Mesothelial cell of epicardium (in vitro differentiated cells): ENCODE measurements at regions not wholly inside any gene's neighbourhood (a gene's known extent, or its start where the extent isn't known, plus 50 kb on each side); places are given as distances from the start of the nearest gene placed in this dataset.
A peak's percentile ranks its signal among the peaks of the same experiment; 100 is the strongest.

Source experiments
- DNase-seq, 2 experiments: peaks; one replicate each; pipeline ENCODE4 v3.0.0; 2021; ENCODE audit warnings: low spot score in 2 of 2; ENCODE audit not compliant: unreplicated experiment in 2 of 2
- H3K27ac Mint-ChIP-seq: 2 replicates; pipeline ENCODE4 v1.8.0; 2021; ENCODE audit warnings: mixed read lengths
- H3K27me3 Mint-ChIP-seq: 2 replicates; pipeline ENCODE4 v1.8.0; 2021; ENCODE audit warnings: low read depth, mixed read lengths
- H3K36me3 Mint-ChIP-seq: 2 replicates; pipeline ENCODE4 v1.8.0; 2021; ENCODE audit warnings: mixed read lengths
- H3K4me1 Mint-ChIP-seq: 2 replicates; pipeline ENCODE4 v1.8.0; 2021; ENCODE audit warnings: mixed read lengths
- H3K4me3 Mint-ChIP-seq: 2 replicates; pipeline ENCODE4 v1.8.0; 2021; ENCODE audit warnings: mild to moderate bottlenecking, moderate library complexity, mixed read lengths
- H3K9me3 Mint-ChIP-seq: 2 replicates; pipeline ENCODE4 v1.8.0; 2021; ENCODE audit warnings: mixed read lengths
- CTCF ChIP-seq: fragments of 200-600 bp; sonication (generic); IDR thresholded peaks from one replicate; pipeline ENCODE4 v1.5.0; 2021; ENCODE audit warnings: antibody characterized with exemption; ENCODE audit not compliant: unreplicated experiment

GRCh38 chr7:92914645-92915044 is 78.3 kb upstream of the CDK6 start:
- no peaks in the 10 kb centered on the region for H3K27me3 Mint-ChIP-seq
- H3K27ac Mint-ChIP-seq, result peak overlapping the region; percentile 35

GRCh38 chr7:92913849-92914248 is 77.5 kb upstream of the CDK6 start:
- TF ChIP-seq CTCF, result no peak
- no peak overlapping the region for H3K4me3 Mint-ChIP-seq
- no peak overlapping the region for H3K27ac Mint-ChIP-seq
- no peaks in the 10 kb centered on the region for H3K27me3 Mint-ChIP-seq
- no peak for DNase-seq
- H3K9me3 Mint-ChIP-seq, result peaks cover 13% of the 10 kb centered on the region
- peaks cover 24% of the 10 kb centered on the region for H3K4me1 Mint-ChIP-seq
- H3K36me3 Mint-ChIP-seq, result peaks cover 2% of the 10 kb centered on the region

More at GRCh38 chr7:92914645-92915044, 78.3 kb upstream of the CDK6 start:
- TF ChIP-seq CTCF, result no peak
- Mint-ChIP-seq H3K9me3 (peaks cover 13% of the 10 kb centered on the region), H3K36me3 (peaks cover 2% of the 10 kb centered on the region), H3K4me1 (peaks cover 24% of the 10 kb centered on the region), H3K4me3 (no peak overlapping the region)
- DNase-seq, result no peak

- DNase-seq, result no peak
These were observed 74.6 kb upstream of the CDK6 start for GRCh38 chr7:92910976-92911375.

GRCh38 chr7:92909686-92910475 is 73.5 kb upstream of the CDK6 start:
- H3K27me3 Mint-ChIP-seq, result no peaks in the 10 kb centered on the region
- no peak overlapping the region for H3K4me3 Mint-ChIP-seq

More at GRCh38 chr7:92910976-92911375, 74.6 kb upstream of the CDK6 start:
- Mint-ChIP-seq H3K27me3 (no peaks in the 10 kb centered on the region), H3K4me3 (no peak overlapping the region), H3K36me3 (peaks cover 2% of the 10 kb centered on the region), H3K4me1 (peaks cover 4% of the 10 kb centered on the region), H3K27ac (no peak overlapping the region), H3K9me3 (peaks cover 13% of the 10 kb centered on the region)
- no peak for TF ChIP-seq CTCF

GRCh38 chr7:92904244-92905131 is 68.1 kb upstream of the CDK6 start:
- Mint-ChIP-seq H3K9me3 (peaks cover 7% of the 10 kb centered on the region), H3K27me3 (no peaks in the 10 kb centered on the region), H3K36me3 (peaks cover 2% of the 10 kb centered on the region), H3K4me1 (peaks cover 6% of the 10 kb centered on the region), H3K4me3 (no peak overlapping the region), H3K27ac (no peak overlapping the region)
- DNase-seq, result no peak
- TF ChIP-seq CTCF, result no peak

More at GRCh38 chr7:92909686-92910475, 73.5 kb upstream of the CDK6 start:
- Mint-ChIP-seq H3K9me3 (peaks cover 13% of the 10 kb centered on the region), H3K27ac (no peak overlapping the region), H3K4me1 (peaks cover under 1% of the 10 kb centered on the region), H3K36me3 (peaks cover 2% of the 10 kb centered on the region)
- no peak for TF ChIP-seq CTCF
- no peak for DNase-seq
